Activated CD4-positive, alpha-beta T cell treated with anti-CD3 and anti-CD28 coated beads for 4 hours (primary cell): ENCODE measurements at regions not wholly inside any gene's neighbourhood (a gene's known extent, or its start where the extent isn't known, plus 50 kb on each side); places are given as distances from the start of the nearest gene placed in this dataset.
"Not testable (repeated sequence)": the region's sequence is repeated elsewhere in the genome, so short reads cannot be mapped to it uniquely, and the experiment has no call there.

Experiments used
- DNase-seq, 2 donors: peaks; one replicate each; pipeline ENCODE4 v3.0.0-alpha.2; 2020

DNA sequence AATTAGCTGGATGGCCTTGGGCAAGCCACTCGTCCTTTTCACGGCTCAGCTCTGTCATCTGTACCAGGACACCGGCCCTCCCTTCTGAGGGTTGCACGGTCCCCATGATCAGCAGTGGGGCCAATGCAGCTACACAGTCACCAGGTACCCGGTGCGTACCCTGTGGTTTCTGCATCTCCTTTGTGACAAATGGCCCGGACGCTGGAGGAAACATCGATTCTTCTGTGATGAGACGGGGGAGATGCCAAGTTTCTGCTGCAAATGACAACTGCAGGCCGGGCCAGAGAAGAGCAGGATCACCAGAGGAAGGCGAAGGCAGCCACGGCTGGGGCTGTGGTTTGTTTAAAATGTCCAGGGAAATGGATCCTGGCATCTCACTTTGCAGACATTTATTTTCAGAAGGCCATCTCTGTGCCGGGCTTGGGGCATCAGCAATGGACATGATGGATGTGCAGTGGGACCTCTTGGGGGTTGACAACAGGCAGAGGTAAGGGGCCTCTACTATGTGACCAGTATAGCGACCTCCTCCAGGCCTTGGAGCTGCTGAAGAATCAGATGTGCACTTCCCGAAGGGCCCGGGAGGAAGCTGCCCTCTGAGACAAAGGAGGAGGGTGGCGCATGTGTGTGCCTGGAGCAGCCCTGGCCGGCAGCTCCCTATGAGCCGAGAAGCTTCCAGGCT lies 221.9 kb upstream of the C1orf174 start:
- no peak for DNase-seq

DNA sequence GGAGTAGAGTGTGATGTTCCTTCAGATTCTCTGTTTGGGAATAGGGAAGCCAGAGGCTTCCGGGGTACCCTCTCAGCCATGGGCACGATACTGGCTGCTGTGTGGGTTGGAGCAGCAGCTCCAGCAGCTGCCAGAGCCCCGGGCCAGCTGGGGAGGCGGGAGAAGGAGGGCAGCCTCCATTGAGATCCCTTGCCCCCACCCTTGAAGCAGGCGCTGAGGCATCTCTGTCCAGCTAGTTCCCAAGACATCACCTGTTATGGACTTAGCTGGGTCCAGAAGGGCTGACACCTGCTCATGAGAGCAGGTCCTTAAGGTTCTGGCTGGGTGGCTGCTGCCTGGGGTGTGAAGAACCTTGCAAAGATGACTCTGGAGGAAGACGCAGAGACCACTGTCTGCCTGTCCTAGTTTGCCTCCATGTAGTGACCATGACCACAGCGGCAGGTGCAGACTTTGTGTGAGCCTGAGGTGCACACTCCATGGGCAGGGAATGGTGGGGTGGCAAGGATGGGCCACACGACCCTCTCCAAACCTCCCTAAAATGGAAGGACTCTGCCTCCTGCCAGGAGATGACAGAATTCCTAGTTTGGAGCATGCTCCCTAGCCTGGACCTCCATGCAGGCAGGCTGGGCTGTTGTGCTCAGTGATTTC lies 222.6 kb upstream of the C1orf174 start:
- no peak for DNase-seq

- no peak for DNase-seq
Observed at GRCh38 chr1:4124631-4125145, 224.6 kb upstream of the C1orf174 start.

GRCh38 chr1:4126251-4126650 lies 226.2 kb upstream of the C1orf174 start:
- DNase-seq, result no peak

DNA sequence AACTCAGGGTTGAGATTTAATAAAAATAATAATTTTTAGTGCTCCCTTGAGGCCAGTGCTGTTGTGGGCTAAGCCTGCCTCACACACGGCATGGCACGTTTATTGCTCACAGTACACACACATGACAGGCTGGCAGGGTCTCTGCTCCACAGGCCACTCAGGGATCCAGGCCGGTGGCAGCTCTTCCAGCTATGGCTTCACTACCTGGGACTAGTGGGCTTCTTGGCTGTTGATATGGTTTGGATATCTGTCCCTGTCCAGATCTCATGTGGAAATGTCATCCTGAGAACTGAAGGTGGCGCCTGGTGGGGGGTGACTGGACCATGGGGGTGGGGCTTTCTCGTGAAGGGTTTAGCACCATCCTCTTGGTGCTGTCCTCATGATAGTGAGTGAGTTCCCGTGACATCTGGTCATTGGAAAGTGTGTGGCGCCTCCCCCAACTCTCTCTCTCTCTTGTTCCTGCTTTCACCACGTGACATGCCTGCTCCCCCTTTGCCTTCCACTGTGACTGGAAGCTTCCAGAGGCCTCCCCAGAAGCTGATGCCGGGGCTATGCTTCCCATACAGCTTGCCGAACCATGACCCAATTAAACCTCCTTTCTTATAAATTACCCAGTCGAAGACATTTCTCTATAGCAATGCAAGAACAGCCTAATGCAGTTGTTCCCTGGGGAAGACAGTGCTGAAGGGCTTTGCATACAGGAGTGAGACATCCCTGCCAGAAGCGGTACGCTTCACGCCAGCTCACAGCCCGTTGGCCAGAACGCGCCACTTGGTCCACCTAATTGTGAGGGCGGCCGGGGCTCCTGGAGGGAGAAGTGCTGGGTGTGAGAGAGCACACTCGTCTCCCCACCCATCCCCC lies 226.9 kb upstream of the C1orf174 start:
- DNase-seq, result no peak

GRCh38 chr1:4127592-4128140 lies 227.6 kb upstream of the C1orf174 start:
- no peak for DNase-seq

GRCh38 chr1:4128616-4129015 lies 228.5 kb upstream of the C1orf174 start:
- no peak for DNase-seq

DNA sequence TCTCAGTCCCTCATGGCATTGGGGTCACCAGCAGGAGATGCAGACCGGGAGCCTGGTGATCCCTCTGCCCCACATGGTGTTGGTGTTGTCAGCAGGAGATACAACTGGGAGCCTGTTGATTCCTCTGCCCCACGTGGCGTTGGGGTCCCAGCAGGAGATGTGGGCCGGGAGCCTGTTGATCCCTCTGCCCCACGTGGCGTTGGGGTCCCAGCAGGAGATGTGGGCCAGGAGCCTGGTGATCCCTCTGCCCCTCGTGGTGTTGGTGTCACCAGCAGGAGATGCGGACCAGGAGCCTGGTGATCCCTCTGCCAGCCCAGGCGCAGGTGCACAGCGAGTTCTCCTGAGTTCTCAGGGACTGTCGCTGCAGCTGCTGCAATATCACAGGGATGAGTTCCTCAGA lies 229.6 kb upstream of the C1orf174 start:
- DNase-seq, result no peak

GRCh38 chr1:4130096-4130495 lies 230.0 kb upstream of the C1orf174 start:
- DNase-seq, result no peak

DNA sequence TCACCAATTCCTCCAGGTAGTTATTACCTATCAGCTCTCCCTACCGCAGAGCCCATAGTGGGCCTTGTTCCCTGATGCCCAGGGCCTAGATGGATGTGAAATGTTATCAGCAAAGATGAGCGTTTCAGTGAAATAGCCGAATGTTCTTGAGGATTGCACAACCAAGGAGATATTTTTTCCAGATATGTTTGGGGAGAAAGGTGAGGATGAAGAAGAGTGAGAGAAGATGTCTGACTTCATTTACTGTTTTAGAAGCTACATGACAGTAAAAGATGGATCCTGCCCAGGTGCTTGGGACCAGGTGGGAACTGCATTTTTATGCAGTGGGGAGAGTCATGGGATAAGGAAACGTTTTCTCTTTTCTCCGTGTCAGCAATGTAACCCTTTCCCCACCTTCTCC lies 231.7 kb upstream of the C1orf174 start:
- DNase-seq, result no peak

DNA sequence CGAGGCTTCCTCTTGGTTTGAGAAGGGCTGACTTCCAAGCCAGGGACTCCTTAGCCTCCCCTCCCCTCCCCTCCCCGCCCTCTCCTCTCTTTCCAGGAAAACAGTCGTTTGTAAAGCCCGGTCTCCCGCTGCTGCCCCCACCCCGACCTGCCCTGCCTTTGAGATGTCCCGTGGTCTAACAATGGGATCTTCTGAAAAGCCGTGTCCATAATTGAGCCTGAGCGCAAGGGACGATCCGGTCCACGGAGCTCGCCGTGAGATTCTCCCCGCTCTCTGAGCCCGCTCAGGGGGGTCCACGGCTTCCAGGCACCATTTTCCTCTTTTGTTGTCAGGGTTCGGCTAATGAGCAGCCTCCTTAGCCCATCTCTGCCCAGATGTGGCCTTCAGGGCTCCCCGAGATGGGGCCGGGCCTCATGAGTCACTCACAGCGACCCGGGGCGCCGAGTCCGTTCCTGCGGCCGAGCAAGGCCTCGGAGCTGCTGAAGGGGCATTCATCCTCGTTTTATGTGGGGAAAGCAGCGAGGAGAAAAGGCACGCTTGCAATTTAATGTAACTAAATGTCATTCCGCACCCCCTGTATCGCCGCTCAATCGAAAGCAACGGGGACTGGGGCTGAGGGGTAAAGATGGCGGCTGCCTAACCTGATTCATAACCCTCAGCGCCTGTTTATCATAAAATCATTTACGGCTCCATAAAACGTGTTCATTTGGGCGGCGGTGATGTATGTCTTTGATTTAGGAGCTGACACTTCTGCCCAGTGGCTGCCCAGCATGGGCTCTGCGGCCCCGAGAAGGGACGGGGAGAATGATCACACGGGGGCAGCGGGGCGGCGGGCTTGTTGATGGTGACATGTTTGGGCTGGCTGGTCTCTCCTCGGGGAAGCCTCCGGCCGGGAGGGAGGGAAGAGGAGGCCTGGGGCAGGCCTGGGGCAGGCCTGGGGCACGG lies 232.6 kb upstream of the C1orf174 start:
- DNase-seq, result no peak

DNA sequence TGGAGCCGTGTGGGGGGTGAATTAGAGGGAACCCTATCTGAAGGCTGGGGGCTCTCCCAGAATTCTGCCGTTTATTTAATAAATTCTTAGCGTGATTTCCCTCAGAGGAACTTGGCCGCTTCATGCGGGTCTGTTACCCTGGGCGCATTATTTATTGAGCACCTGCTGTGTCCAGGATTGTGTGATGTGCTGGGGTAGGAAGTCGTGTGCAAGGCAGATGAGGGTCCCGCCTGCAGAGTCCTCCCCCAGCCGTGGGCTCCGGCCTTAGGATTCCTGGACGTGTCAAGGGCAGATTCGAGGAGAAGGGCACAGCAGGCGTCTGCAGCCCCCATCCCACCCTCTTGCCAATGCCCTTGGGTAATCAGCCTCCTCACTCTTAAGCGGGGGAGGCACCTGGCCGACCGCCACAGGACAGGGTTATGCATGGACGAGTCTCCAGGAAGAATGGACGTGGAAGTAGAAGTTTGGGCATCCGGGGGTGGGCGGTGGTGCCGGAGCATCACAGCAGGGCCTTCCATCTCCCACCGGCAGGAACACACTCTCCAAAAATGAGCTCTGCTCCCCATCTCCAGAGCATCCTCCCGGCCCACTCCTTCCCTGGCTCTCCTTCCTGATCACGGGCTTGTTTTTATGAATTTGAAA lies 233.3 kb upstream of the C1orf174 start:
- no peak for DNase-seq

GRCh38 chr1:4133939-4134321 lies 233.9 kb upstream of the C1orf174 start:
- no peak for DNase-seq

DNA sequence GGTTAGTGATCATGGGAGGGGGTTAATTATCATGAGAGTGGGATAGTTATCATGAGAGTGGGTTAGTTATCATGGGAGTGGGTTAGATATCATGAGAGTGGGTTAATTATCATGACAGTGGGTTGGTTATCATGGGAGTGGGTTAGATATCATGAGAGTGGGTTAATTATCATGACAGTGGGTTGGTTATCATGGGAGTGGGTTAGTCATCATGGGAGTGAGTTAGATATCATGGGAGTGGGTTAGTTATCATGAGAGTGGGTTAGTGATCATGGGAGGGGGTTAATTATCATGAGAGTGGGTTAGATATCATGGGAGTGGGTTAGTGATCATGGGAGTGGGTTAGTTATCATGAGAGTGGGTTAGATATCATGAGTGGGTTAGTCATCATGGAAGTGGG lies 235.8 kb upstream of the C1orf174 start:
- DNase-seq, result not testable (repeated sequence)

DNA sequence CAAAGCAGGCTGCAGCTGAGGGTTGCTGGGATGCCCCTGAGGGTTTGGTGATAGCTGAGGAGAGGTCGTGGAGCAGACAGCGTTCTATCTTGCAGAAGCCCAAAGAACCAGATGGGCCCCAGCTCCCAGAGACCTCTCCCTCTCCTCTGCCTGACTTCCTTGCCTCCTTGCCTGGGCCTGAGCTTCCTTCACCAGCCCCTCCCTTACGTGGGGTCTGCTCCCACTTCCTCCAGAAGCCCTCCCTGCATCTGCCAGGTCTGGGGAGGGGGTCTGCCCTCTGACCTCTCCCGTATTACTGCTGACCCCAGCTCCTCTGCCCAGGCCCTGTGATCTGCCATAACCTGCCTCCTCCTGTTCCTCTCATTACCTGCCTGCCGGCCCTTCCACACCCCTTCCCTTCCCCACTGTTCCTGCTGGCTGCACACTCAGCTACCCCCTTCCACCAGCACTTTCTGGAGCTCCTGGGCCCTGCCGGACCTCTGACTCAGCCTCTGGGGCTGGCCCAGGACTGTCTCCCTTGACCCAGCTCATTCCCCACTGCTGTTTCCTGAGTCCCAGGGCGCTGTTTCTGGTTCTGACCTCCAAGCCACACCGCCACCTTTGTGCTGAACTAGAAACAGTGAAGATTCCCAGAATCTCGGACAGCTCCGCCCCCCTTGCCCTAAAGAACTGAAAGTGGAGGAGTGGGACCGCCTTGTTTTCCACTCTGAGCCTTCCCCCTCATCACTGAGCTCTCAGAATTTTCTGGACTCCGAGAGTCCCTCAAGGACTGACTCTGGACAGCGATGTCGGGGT lies 237.7 kb upstream of the C1orf174 start:
- DNase-seq, result no peak

DNA sequence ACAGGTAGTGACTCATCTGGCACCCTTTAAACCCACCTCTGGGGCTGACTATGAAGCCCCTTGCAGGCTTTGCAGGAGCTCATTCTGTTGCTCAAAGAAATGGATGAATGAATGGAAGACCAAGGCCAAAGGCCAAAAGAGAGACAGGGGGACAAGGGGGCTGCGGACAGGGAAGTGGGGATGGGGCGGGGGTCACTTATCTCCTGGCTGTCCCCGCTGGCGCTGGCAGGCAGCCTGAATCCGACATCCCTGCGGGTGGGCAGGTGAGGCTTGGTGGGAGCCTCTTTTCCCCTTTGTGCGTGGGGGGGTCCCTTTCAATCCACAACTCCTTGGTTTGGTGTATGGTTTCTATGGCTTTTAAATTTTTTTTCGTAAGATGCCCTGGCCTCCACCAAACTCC lies 239.6 kb upstream of the C1orf174 start:
- no peak for DNase-seq

DNA sequence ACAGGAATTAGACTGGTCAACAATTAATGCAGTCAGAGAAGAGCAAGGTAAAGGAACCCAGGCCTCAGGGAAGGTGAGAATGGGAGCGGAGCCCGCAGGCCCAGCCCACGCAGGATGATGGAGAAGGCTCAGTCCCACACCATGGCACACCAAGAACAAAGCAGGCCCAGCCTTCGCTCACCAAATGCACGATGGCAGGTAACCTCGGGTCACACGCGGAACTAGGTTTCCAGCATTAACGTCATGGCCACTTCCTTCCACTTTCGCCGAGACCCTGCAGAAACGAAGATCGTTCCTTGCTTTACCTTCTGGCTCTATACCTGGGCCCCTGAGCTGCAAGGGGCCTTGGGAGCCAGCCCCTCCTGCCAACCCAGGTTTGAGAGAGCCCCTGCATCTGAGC lies 240.2 kb upstream of the C1orf174 start:
- no peak for DNase-seq

- no peak for DNase-seq
Observed at GRCh38 chr1:4140821-4141220, 240.7 kb upstream of the C1orf174 start.

DNA sequence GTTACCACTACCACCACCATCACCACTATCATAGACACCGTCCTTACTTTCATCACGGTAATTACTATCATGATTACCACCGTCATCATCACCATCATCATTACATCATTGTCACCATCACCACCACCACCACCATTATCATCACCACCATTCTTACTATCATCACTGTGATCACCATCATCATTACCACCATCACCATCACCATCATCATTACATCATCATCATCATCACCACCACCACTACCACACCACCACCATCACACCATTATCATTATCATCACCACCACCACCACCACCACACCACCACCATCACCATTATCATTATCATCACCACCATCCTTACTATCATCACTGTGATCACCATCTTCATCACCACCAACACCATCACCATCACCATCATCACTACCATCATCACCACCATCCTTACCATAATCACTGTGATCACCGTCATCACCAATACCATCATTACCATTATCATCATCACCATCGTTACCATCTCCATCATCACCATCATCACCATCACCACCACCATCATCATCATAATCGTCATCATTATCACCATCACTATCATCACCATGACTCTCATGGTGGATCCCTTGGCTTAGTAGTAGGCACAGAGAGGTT lies 244.4 kb upstream of the C1orf174 start:
- DNase-seq, result no peak

DNA sequence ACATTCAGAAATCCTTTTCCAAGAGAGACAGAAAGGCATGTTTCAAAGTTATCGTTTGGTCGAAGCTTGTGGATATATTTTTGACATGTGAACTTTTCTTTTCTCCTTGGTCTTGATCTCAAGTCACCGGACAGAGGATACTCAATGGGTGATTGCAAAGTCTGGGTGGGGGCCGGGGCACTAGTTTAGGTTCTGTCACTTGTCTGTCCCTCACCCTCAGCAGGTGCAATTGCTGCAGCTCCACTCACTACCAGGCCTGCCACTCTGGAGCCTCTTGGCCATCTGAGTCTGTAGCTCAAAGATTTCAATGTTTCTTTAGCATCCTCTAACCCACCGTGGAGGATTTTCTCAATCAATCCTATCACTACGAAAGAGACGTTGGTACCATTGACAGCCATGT lies 246.0 kb upstream of the C1orf174 start:
- no peak for DNase-seq
